ENCODE measurements at regions not wholly inside any gene's neighbourhood (a gene's known extent, or its start where the extent isn't known, plus 50 kb on each side); places are given as distances from the start of the nearest gene placed in this dataset.

DNA sequence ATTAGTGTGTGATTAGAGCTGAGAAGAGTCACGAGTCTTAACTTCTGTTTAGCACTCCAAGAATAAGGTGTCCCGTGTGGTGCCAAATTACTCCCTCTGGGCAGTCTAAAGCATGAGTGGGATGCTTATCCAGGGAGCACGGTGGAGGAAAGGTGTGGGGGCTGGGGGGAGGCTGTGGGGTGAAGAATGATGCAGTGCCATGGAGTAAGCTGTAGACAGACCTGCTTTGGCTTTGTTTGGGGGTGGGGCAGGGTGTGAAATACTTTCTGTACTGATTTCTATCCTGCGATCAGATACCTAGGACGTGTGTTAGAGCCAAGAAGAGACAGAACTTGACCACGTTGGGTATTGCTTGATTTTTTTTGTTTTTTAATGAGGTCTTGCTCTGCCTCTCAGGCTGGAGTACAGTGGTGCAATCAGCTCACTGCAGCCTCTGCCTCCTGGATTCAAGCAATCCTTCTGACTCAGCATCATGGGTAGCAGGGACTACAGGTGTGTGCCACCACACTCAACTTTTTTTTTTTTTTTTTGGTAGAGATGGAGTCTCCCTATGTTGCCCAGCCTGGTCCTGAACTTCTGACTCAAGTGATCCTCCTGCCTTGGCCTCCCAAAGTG, 232.8 kb downstream of the MAN2A1 start:
- ChIA-PET POLR2A (no interaction called here), CTCF (no interaction called here)
- intact Hi-C loops (cut with micrococcal nuclease; ENCODE audit: unreplicated experiment) = no loop called here
- TF ChIP-seq REST (IDR thresholded peaks at IDR 0.05; ENCODE audit: insufficient read depth in 1 of 2, low read depth in 2 of 2, low read length in 1 of 2) = no peak
- no peak for TF ChIP-seq SIN3A (IDR thresholded peaks at IDR 0.05; ENCODE audit: borderline replicate concordance, insufficient read depth, low read depth, low read length)
- no peak for TF ChIP-seq CTCF (IDR thresholded peaks at IDR 0.05)
- TF ChIP-seq POLR2AphosphoS5 (IDR thresholded peaks at IDR 0.05; ENCODE audit: low read depth, low read length) = no peak
- TF ChIP-seq TCF7L2 (IDR thresholded peaks at IDR 0.05; ENCODE audit: low read depth, low read length) = no peak
- Histone ChIP-seq H3K27me3 (ENCODE audit: control insufficient read depth, insufficient read depth, low read length) (peaks cover 6% of the 10 kb centered on the region; the same call in 1 of the 2 replicates), H3K27ac (ENCODE audit: low read length) (no peak overlapping the region), H3K9me3 (ENCODE audit: control insufficient read depth, insufficient read depth, low read depth, low read length) (no peaks in the 10 kb centered on the region), H3K4me1 (ENCODE audit: control insufficient read depth, insufficient read depth, low read length) (no peaks in the 10 kb centered on the region), H3K4me3 (ENCODE audit: low read depth in 2 of 2, low read length in 2 of 2) (no peak overlapping the region), H3K36me3 (ENCODE audit: control insufficient read depth, insufficient read depth, low read length) (no peaks in the 10 kb centered on the region)
- no TSS peak for BruUV-seq (replicated peaks)
- in situ Hi-C loops (cut with HindIII; ENCODE audit: low pct_unique_long_range_greater_than_20kb, low sequenced_read_pairs) = no loop called here
- no peak for DNase-seq (ENCODE audit: low read depth, low spot score)
- ATAC-seq = no peak

- Histone ChIP-seq H3K4me3 (ENCODE audit: low read depth in 2 of 2, low read length in 2 of 2) (no peak overlapping the region), H3K4me1 (ENCODE audit: control insufficient read depth, insufficient read depth, low read length) (no peaks in the 10 kb centered on the region), H3K27ac (ENCODE audit: low read length) (no peak overlapping the region), H3K36me3 (ENCODE audit: control insufficient read depth, insufficient read depth, low read length) (no peaks in the 10 kb centered on the region), H3K9me3 (ENCODE audit: control insufficient read depth, insufficient read depth, low read depth, low read length) (no peaks in the 10 kb centered on the region), H3K27me3 (ENCODE audit: control insufficient read depth, insufficient read depth, low read length) (peaks cover 6% of the 10 kb centered on the region; the same call in 1 of the 2 replicates)
- TF ChIP-seq POLR2AphosphoS5 (IDR thresholded peaks at IDR 0.05; ENCODE audit: low read depth, low read length) (no peak), TCF7L2 (IDR thresholded peaks at IDR 0.05; ENCODE audit: low read depth, low read length) (no peak), SIN3A (IDR thresholded peaks at IDR 0.05; ENCODE audit: borderline replicate concordance, insufficient read depth, low read depth, low read length) (no peak), REST (IDR thresholded peaks at IDR 0.05; ENCODE audit: insufficient read depth in 1 of 2, low read depth in 2 of 2, low read length in 1 of 2) (no peak), CTCF (IDR thresholded peaks at IDR 0.05) (no peak)
- ATAC-seq (no peak), DNase-seq (ENCODE audit: low read depth, low spot score) (no peak)
- BruUV-seq (replicated peaks) = no TSS peak
- intact Hi-C loops (cut with micrococcal nuclease; ENCODE audit: unreplicated experiment) = no loop called here
- ChIA-PET POLR2A (no interaction called here), CTCF (no interaction called here)
- in situ Hi-C loops (cut with HindIII; ENCODE audit: low pct_unique_long_range_greater_than_20kb, low sequenced_read_pairs) = no loop called here
Measured at GRCh38 chr5:109923205-109923604, 233.5 kb downstream of the MAN2A1 start.

All from Panc1 (cell line).